GM06990 (cell line): ENCODE measurements at regions not wholly inside any gene's neighbourhood (a gene's known extent, or its start where the extent isn't known, plus 50 kb on each side); places are given as distances from the start of the nearest gene placed in this dataset.

Experiments
- DNase-seq: peaks from one replicate; pipeline ENCODE4 v3.0.0-alpha.2; 2011; ENCODE audit not compliant: insufficient read length; ENCODE audit errors: extremely low read depth
- H3K27me3 ChIP-seq: replicated peaks from 2 replicates; pipeline ENCODE4 v1.6.0; 2011; ENCODE audit warnings: low read length; ENCODE audit not compliant: control insufficient read depth, insufficient read depth
- H3K36me3 ChIP-seq: 2 replicates; pipeline ENCODE4 v1.5.1; 2011; ENCODE audit warnings: low read length; ENCODE audit not compliant: control insufficient read depth, insufficient read depth
- H3K4me3 ChIP-seq: replicated peaks from 2 replicates; pipeline ENCODE4 v1.5.1; 2011; ENCODE audit warnings: low read depth, mild to moderate bottlenecking, control low read depth, low read length
- TF ChIP-seq, protein P1 (sequence below): IDR thresholded peaks from 2 replicates; pipeline ENCODE4 v1.5.1; 2011; ENCODE audit warnings: low read length, control low read depth, mild to moderate bottlenecking, inconsistent platforms; ENCODE audit not compliant: insufficient read depth, poor library complexity, severe bottlenecking

- Histone ChIP-seq H3K27me3 (no peaks in the 10 kb centered on the region), H3K36me3 (no peaks in the 10 kb centered on the region), H3K4me3 (no peak overlapping the region)
- TF ChIP-seq, protein P1, sequence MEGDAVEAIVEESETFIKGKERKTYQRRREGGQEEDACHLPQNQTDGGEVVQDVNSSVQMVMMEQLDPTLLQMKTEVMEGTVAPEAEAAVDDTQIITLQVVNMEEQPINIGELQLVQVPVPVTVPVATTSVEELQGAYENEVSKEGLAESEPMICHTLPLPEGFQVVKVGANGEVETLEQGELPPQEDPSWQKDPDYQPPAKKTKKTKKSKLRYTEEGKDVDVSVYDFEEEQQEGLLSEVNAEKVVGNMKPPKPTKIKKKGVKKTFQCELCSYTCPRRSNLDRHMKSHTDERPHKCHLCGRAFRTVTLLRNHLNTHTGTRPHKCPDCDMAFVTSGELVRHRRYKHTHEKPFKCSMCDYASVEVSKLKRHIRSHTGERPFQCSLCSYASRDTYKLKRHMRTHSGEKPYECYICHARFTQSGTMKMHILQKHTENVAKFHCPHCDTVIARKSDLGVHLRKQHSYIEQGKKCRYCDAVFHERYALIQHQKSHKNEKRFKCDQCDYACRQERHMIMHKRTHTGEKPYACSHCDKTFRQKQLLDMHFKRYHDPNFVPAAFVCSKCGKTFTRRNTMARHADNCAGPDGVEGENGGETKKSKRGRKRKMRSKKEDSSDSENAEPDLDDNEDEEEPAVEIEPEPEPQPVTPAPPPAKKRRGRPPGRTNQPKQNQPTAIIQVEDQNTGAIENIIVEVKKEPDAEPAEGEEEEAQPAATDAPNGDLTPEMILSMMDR: no peak
- no peak for DNase-seq
Measured at GRCh38 chr5:138697720-138698360, 55.4 kb upstream of the CTNNA1 start.

DNA sequence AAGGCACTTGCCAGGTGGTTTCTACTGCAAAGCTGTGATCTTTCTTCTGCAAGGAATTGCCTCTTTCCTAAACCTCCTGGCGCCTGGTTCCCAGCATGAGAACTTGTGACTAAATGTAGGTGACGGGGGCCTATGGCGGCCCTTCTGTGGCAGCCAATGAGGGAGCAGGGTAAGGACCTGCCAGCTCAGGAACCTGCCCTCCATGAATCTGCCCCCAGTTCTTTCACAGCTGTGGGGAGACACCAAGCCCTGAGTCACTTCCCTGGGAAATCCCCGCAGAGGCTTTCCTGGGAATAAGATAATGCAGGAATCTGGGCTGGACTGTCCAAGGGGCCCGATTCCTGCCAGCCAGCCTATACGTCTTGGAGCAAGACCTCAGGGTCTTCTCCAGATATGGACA lies 56.7 kb upstream of the CTNNA1 start:
- TF ChIP-seq, protein P1: no peak
- Histone ChIP-seq H3K4me3 (no peak overlapping the region), H3K36me3 (no peaks in the 10 kb centered on the region), H3K27me3 (no peaks in the 10 kb centered on the region)
- DNase-seq: no peak

GRCh38 chr5:138695781-138696180 lies 57.4 kb upstream of the CTNNA1 start:
- no peak for DNase-seq
- no peaks in the 10 kb centered on the region for H3K36me3 ChIP-seq
- no peaks in the 10 kb centered on the region for H3K27me3 ChIP-seq
- TF ChIP-seq, protein P1: no peak
- H3K4me3 ChIP-seq: no peak overlapping the region

GRCh38 chr5:138694146-138694545 lies 59.1 kb upstream of the CTNNA1 start:
- no peak for DNase-seq
- TF ChIP-seq, protein P1: no peak
- H3K4me3 ChIP-seq: no peak overlapping the region
- no peaks in the 10 kb centered on the region for H3K36me3 ChIP-seq
- H3K27me3 ChIP-seq: no peaks in the 10 kb centered on the region

DNA sequence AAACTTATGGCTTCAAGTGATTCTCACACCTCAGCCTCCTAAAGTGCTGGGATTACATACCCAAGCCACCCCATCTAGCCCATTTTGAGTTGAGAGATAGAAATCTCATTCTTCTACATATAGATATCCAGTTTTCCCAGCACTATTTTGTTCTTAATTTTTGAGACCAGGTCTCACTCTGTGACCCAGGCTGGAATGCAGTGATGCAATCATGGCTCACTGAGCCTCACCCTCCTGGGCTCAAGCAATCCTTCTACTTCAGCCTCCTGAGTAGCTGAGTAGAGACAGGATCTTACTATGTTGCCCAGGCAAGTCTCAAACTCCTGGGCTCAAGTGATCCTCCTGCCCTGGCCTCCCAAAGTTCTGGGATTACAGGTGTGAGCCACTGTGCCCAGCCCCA lies 60.9 kb upstream of the CTNNA1 start:
- TF ChIP-seq, protein P1: no peak
- no peaks in the 10 kb centered on the region for H3K36me3 ChIP-seq
- no peak overlapping the region for H3K4me3 ChIP-seq
- H3K27me3 ChIP-seq: no peaks in the 10 kb centered on the region
- DNase-seq: no peak

DNA sequence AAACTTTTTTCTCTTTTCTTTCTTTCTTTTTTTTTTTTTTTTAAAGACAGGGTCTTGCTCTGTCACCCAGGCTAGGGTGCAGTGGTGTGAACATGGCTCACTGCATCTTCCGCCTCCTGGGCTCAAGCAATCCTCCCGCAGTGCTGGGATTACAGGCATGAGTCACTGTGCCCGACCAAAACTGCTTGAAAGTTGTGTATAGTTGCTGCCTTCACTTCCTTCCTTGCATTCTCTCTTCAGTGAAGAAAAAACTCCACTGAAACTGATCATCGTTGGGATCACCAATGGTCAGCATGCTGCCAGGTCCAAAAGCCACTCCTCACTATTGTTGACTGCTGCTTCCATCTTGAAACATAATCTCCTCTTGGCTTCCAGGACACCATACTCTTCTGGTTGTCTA lies 66.6 kb upstream of the CTNNA1 start:
- no peaks in the 10 kb centered on the region for H3K27me3 ChIP-seq
- H3K4me3 ChIP-seq: no peak overlapping the region
- H3K36me3 ChIP-seq: no peaks in the 10 kb centered on the region
- TF ChIP-seq, protein P1: no peak
- DNase-seq: no peak
